NCI-H526 treated with DMSO at 0.1 percent for 48 hours (cell line): ENCODE measurements at regions not wholly inside any gene's neighbourhood (a gene's known extent, or its start where the extent isn't known, plus 50 kb on each side); places are given as distances from the start of the nearest gene placed in this dataset.

Experiments used
- DNase-seq: peaks from one replicate; lab custom pipeline; 2025; lab: John Stamatoyannopoulos, UW

DNA sequence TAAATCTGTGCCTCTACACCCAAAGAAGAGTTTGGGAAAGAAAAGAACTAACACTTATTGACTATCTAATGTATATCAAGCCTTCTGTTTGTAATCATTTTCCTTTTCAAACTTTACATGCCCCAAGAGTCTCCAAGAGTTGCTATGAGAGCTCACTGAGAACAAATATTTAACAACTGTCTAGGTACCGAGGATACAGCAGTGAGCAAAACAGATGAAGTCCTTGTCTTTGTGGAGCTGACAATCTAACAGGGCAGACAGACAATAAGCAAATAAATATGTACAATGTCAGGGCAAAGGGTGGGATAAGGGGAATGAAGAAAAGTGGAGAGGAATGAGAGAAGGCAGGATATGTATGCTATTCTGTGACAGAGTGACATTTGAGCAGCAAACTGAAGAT lies 64.8 kb upstream of the KSR1 start:
- DNase-seq = no peak

- DNase-seq = no peak
Measured at GRCh38 chr17:27396045-27396444, 60.2 kb upstream of the KSR1 start.

GRCh38 chr17:27396941-27397340 lies 59.3 kb upstream of the KSR1 start:
- DNase-seq = no peak

GRCh38 chr17:27398691-27399090 lies 57.6 kb upstream of the KSR1 start:
- DNase-seq = no peak

DNA sequence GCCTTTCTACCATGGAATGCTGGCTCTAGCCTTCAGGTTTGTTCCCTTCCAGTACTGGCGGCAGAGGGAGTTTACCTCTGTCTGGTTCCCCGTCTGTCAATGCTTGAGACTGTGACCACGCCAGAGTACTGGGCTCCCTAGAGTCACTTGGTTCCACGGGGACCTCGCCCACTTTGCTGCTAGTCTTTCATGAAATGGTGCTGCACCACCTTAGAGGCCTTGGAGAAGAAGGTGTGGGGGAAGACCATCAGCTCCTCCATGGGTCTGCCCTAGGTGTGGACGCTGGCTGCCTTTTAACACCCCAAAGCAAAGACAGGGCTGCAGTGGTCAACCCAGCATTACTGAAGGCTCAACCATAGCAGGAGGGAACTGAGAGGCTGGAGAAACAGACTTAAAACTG lies 55.3 kb upstream of the KSR1 start:
- DNase-seq = no peak

GRCh38 chr17:27402943-27403342 lies 53.3 kb upstream of the KSR1 start:
- no peak for DNase-seq

DNA sequence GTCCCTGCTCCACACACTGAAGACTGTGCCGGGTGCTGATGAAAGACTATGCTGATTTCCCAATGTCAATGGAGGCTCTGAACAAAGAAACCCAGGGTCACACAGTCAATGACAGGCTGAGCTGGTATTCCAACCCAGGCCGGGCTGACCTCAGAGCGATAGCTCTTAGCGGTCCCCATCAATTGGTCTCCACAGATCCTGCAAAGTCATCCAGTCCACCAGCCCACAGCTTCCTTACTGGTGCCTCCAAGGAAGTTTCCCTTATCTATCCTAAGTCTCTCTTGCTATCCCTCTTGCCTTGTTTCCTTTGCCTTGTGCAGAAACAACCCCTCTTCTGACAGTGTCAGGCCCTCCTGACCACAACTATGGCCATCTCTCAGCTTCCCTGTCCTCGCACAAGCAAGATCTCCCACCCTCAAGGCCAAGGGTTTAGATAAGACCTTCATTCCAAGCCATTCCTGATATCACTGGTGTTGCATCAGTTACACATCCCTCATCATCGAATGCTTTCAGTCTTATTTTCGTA lies 52.7 kb upstream of the KSR1 start:
- DNase-seq = no peak

DNA sequence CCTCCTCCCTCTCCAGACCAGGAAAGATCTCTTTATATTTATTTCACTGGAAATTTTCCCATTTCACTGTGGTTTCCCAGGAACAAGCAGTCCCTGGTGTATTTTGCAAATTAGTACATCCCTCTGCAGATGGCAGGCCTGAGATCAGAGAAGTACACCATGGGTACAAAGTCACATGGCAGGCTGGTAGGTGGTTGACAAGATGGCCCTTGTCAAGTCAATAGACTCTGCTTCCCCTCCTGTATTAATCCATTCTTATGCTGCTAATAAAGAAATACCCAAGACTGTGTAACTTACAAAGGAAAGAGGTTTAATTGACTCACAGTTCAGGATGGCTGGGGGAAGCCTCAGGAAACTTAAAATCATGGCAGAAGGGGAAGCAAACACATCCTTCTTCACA lies 51.6 kb upstream of the KSR1 start:
- DNase-seq = no peak
